IMR-90 (cell line): ENCODE measurements at regions not wholly inside any gene's neighbourhood (a gene's known extent, or its start where the extent isn't known, plus 50 kb on each side); places are given as distances from the start of the nearest gene placed in this dataset.

ENCODE experiments used
- ATAC-seq: fragments of 200-7000 bp; cut with Tn5 transposase; 2 replicates; pipeline ENCODE4 v1.9.1; 2020; ENCODE audit warnings: low read depth, mild to moderate bottlenecking, moderate library complexity
- BruUV-seq: library from RNA; stranded (reverse); fragments of 400-500 nt; replicated peaks from 2 replicates; lab custom pipeline; 2021; lab: Mats Ljungman, UMichigan
- CTCF ChIA-PET: fragments of 300-600 bp; formaldehyde crosslinking; extraction: SDS; loops from one replicate; lab custom pipeline; 2021; ENCODE audit warnings: antibody characterized with exemption; lab: Yijun Ruan, JAX
- POLR2A ChIA-PET: fragments of 300-600 bp; sonication (Branson Sonifier 250); formaldehyde crosslinking; loops from one replicate; lab custom pipeline; 2022; ENCODE audit warnings: antibody characterized with exemption; ENCODE audit not compliant: unreplicated experiment; lab: Charles Lee
- DNase-seq: peaks from one replicate; pipeline ENCODE4 v3.0.0; 2013
- H2AFZ ChIP-seq: replicated peaks from 2 replicates; pipeline ENCODE3; 2013; ENCODE audit warnings: low read length, mild to moderate bottlenecking; ENCODE audit not compliant: poor library complexity
- H2AK5ac ChIP-seq: 2 replicates; pipeline ENCODE4 v1.6.1; 2013; ENCODE audit warnings: low read depth, low read length, inconsistent platforms
- H2AK9ac ChIP-seq: replicated peaks from 2 replicates; pipeline ENCODE3; 2013; ENCODE audit warnings: mild to moderate bottlenecking, low read depth, low read length, moderate library complexity; ENCODE audit not compliant: poor library complexity
- H2BK120ac ChIP-seq: 2 replicates; pipeline ENCODE4 v1.6.1; 2013; ENCODE audit warnings: low read depth, low read length, inconsistent platforms
- H2BK15ac ChIP-seq: 3 replicates; pipeline ENCODE4 v1.6.1; 2013; ENCODE audit warnings: low read depth, low read length, inconsistent platforms
- H2BK20ac ChIP-seq: 2 replicates; pipeline ENCODE4 v1.6.1; 2013; ENCODE audit warnings: low read depth, mild to moderate bottlenecking, inconsistent platforms, low read length, moderate library complexity
- H2BK5ac ChIP-seq: 2 replicates; pipeline ENCODE4 v1.6.1; 2013; ENCODE audit warnings: mild to moderate bottlenecking, low read depth, low read length, inconsistent platforms; ENCODE audit not compliant: poor library complexity, severe bottlenecking
- H3K14ac ChIP-seq: replicated peaks from 2 replicates; pipeline ENCODE4 v1.6.1; 2013; ENCODE audit warnings: low read depth, low read length, inconsistent platforms
- H3K18ac ChIP-seq: 2 replicates; pipeline ENCODE4 v1.6.1; 2013; ENCODE audit warnings: low read depth, low read length, control low read depth
- H3K23ac ChIP-seq: 2 replicates; pipeline ENCODE4 v1.6.1; 2013; ENCODE audit warnings: low read depth, low read length, inconsistent platforms
- H3K27ac ChIP-seq: 2 replicates; pipeline ENCODE4 v1.5.1; 2013; ENCODE audit warnings: mild to moderate bottlenecking, control low read depth, low read length; ENCODE audit not compliant: insufficient read depth
- H3K27me3 ChIP-seq: 2 replicates; pipeline ENCODE4 v1.6.1; 2013; ENCODE audit warnings: low read length; ENCODE audit not compliant: control insufficient read depth, insufficient read depth
- H3K36me3 ChIP-seq: 2 replicates; pipeline ENCODE4 v1.6.1; 2013; ENCODE audit warnings: low read length, mixed read lengths; ENCODE audit not compliant: control insufficient read depth, insufficient read depth
- H3K4ac ChIP-seq: 2 replicates; pipeline ENCODE4 v1.6.1; 2013; ENCODE audit warnings: low read depth, low read length, inconsistent platforms
- H3K4me1 ChIP-seq: 2 replicates; pipeline ENCODE4 v1.6.1; 2013; ENCODE audit warnings: low read length, mixed read lengths; ENCODE audit not compliant: control insufficient read depth, insufficient read depth
- H3K4me2 ChIP-seq: 2 replicates; pipeline ENCODE4 v1.6.1; 2013; ENCODE audit warnings: low read depth, mild to moderate bottlenecking, control low read depth, low read length, moderate library complexity
- H3K4me3 ChIP-seq: 2 replicates; pipeline ENCODE4 v1.5.1; 2013; ENCODE audit warnings: low read depth, mild to moderate bottlenecking, control low read depth, low read length, moderate library complexity; ENCODE audit not compliant: insufficient read depth
- H3K56ac ChIP-seq: 2 replicates; pipeline ENCODE4 v1.6.1; 2013; ENCODE audit warnings: low read length, inconsistent platforms; ENCODE audit not compliant: insufficient read depth; ENCODE audit errors: extremely low read depth
- H3K79me1 ChIP-seq, 2 experiments: 2 replicates each; pipeline ENCODE4 v1.6.1; 2013; ENCODE audit warnings: low read length in 2 of 2, inconsistent platforms in 1 of 2, low read depth in 1 of 2
- H3K9ac ChIP-seq: 2 replicates; pipeline ENCODE4 v1.6.1; 2013; ENCODE audit warnings: low read depth, low read length, control low read depth
- H3K9me1 ChIP-seq: 2 replicates; pipeline ENCODE4 v1.6.1; 2013; ENCODE audit warnings: low read length, inconsistent platforms; ENCODE audit not compliant: insufficient read depth
- H3K9me3 ChIP-seq: 2 replicates; pipeline ENCODE4 v1.6.1; 2013; ENCODE audit warnings: low read length; ENCODE audit not compliant: control insufficient read depth, insufficient read depth
- H4K20me1 ChIP-seq: 2 replicates; pipeline ENCODE4 v1.6.1; 2013; ENCODE audit warnings: low read length, inconsistent platforms; ENCODE audit not compliant: insufficient read depth
- H4K5ac ChIP-seq: 2 replicates; pipeline ENCODE4 v1.6.1; 2013; ENCODE audit warnings: mild to moderate bottlenecking, low read depth, low read length, control low read depth
- H4K8ac ChIP-seq, 2 experiments: 2 replicates each; pipeline ENCODE4 v1.6.1; 2013; ENCODE audit warnings: low read depth in 2 of 2, low read length in 2 of 2, control low read depth in 1 of 2, inconsistent platforms in 1 of 2
- H4K91ac ChIP-seq: 2 replicates; pipeline ENCODE4 v1.6.1; 2013; ENCODE audit warnings: low read depth, low read length, inconsistent platforms; ENCODE audit not compliant: insufficient read depth
- BHLHE40 ChIP-seq: fragments of 150-350 bp; IDR thresholded peaks from 2 replicates; pipeline ENCODE4 v1.6.1; 2016; ENCODE audit warnings: mild to moderate bottlenecking, low read depth, low read length
- CEBPB ChIP-seq: IDR thresholded peaks from 2 replicates; pipeline ENCODE4 v1.6.1; 2012; ENCODE audit warnings: low read depth, low read length, improper control_type of control experiment
- CHD1 ChIP-seq: IDR thresholded peaks from 2 replicates; pipeline ENCODE4 v1.6.1; 2012; ENCODE audit warnings: low read depth, low read length, improper control_type of control experiment
- CTCF ChIP-seq: conservative IDR thresholded peaks from 2 replicates; pipeline ENCODE4 v1.5.1; 2012; ENCODE audit warnings: mild to moderate bottlenecking, low read depth, low read length, improper control_type of control experiment
- ELK1 ChIP-seq: fragments of 150-350 bp; IDR thresholded peaks from 2 replicates; pipeline ENCODE4 v1.6.1; 2016; ENCODE audit warnings: low read depth, mild to moderate bottlenecking, low read length, moderate library complexity, borderline replicate concordance
- FOS ChIP-seq: fragments of 150-350 bp; IDR thresholded peaks from 2 replicates; pipeline ENCODE4 v1.6.1; 2016; ENCODE audit warnings: low read depth, low read length
- MAFK ChIP-seq: IDR thresholded peaks from 2 replicates; pipeline ENCODE4 v1.6.1; 2012; ENCODE audit warnings: low read depth, low read length, improper control_type of control experiment
- MAZ ChIP-seq: IDR thresholded peaks from 2 replicates; pipeline ENCODE4 v1.6.1; 2012; ENCODE audit warnings: low read depth, mild to moderate bottlenecking, low read length, improper control_type of control experiment, moderate library complexity, borderline replicate concordance
- MXI1 ChIP-seq: IDR thresholded peaks from 2 replicates; pipeline ENCODE4 v1.6.1; 2012; ENCODE audit warnings: low read depth, mild to moderate bottlenecking, low read length, moderate library complexity, borderline replicate concordance
- NFE2L2 ChIP-seq: fragments of 150-350 bp; IDR thresholded peaks from 2 replicates; pipeline ENCODE4 v1.6.1; 2016; ENCODE audit warnings: low read depth, mild to moderate bottlenecking, low read length
- POLR2A ChIP-seq: IDR thresholded peaks from 2 replicates; pipeline ENCODE4 v1.6.1; 2012; ENCODE audit warnings: mild to moderate bottlenecking, low read depth, low read length
- RAD21 ChIP-seq: IDR thresholded peaks from 2 replicates; pipeline ENCODE4 v1.6.1; 2012; ENCODE audit warnings: low read length, improper control_type of control experiment
- RCOR1 ChIP-seq: IDR thresholded peaks from 2 replicates; pipeline ENCODE4 v1.6.1; 2012; ENCODE audit warnings: mild to moderate bottlenecking, low read length, improper control_type of control experiment; ENCODE audit not compliant: insufficient replicate concordance
- RFX5 ChIP-seq: IDR thresholded peaks from 2 replicates; pipeline ENCODE4 v1.8.0; 2012; ENCODE audit warnings: low read depth, mild to moderate bottlenecking, low read length, moderate library complexity
- SMC3 ChIP-seq: fragments of 150-350 bp; IDR thresholded peaks from 2 replicates; pipeline ENCODE4 v1.6.1; 2016; ENCODE audit warnings: low read depth, mild to moderate bottlenecking, antibody characterized with exemption, low read length, moderate library complexity
- USF2 ChIP-seq: fragments of 150-350 bp; IDR thresholded peaks from 2 replicates; pipeline ENCODE4 v1.6.1; 2017; ENCODE audit warnings: mild to moderate bottlenecking, antibody characterized with exemption, low read length, low read depth
- WGBS, 2 experiments: methylation state at CpG; one replicate each; pipeline versions ENCODE4 v1.1.5 to v1.1.7; 2013; ENCODE audit warnings: missing lambda C conversion rate in 2 of 2; ENCODE audit not compliant: insufficient read length in 1 of 2; ENCODE audit errors: extremely low coverage in 2 of 2; 5-methylcytosine and 5-hydroxymethylcytosine counted together
- dilution Hi-C: fragments of 300-500 bp; cut with HindIII; formaldehyde crosslinking; loops from one replicate; pipeline ENCODE4 v1.14.3; 2018; ENCODE audit warnings: low sequenced_read_pairs; ENCODE audit not compliant: unreplicated experiment
- in situ Hi-C: fragments of 300-500 bp; cut with MboI; formaldehyde crosslinking; loops from 3 replicates; pipeline ENCODE4 v1.14.3; 2019; ENCODE audit warnings: low sequenced_read_pairs, inconsistent platforms, mixed read lengths
- intact Hi-C: fragments of 100-400 bp; cut with micrococcal nuclease; formaldehyde crosslinking; loops from 2 replicates; pipeline ENCODE4 v1.10.0; 2022

GRCh38 chr2:238552226-238552625 is 125.5 kb downstream of the ASB1 start:
- no TSS peak for BruUV-seq
- Histone ChIP-seq H3K9me3 (peaks cover 6% of the 10 kb centered on the region), H3K36me3 (no peaks in the 10 kb centered on the region), H4K20me1 (no peaks in the 10 kb centered on the region), H3K79me1 (no peaks in the 10 kb centered on the region), H3K4me1 (no peaks in the 10 kb centered on the region), H3K18ac (no peak overlapping the region), H3K9ac (no peak overlapping the region), H4K8ac (no peak overlapping the region), H3K9me1 (no peaks in the 10 kb centered on the region; the same call in 1 of the 2 replicates), H3K27ac (no peak overlapping the region), H3K56ac (no peak overlapping the region), H2BK120ac (no peak overlapping the region), H3K4ac (no peak overlapping the region), H2BK15ac (no peak overlapping the region), H2AK5ac (no peak overlapping the region), H3K4me3 (no peak overlapping the region), H2AFZ (no peak overlapping the region), H2BK20ac (no peak overlapping the region), H3K14ac (no peak overlapping the region), H3K23ac (no peak overlapping the region), H3K4me2 (no peak overlapping the region), H3K27me3 (peaks cover 2% of the 10 kb centered on the region; the same call in 1 of the 2 replicates), H2BK5ac (no peak overlapping the region), H2AK9ac (no peak overlapping the region), H4K5ac (no peak overlapping the region), H4K91ac (no peak overlapping the region)
- in situ Hi-C loops, result no loop called here
- CTCF ChIA-PET, result no interaction called here
- WGBS, 2 experiments, result 100% methylated on average over 1 of the region's 5 CpGs; no CpG with 5 or more reads in 1 of the 2 experiments
- dilution Hi-C loops, result no loop called here
- ATAC-seq (no peak), DNase-seq (no peak)
- POLR2A ChIA-PET, result no interaction called here
- TF ChIP-seq RAD21 (no peak), SMC3 (no peak), CTCF (no peak), CEBPB (no peak), MAFK (no peak), USF2 (no peak), NFE2L2 (no peak), RFX5 (no peak), FOS (no peak), POLR2A (no peak), RCOR1 (no peak), CHD1 (no peak), BHLHE40 (no peak), ELK1 (no peak), MXI1 (no peak), MAZ (no peak)
- intact Hi-C loops, result no loop called here
